ENCODE measurements at regions not wholly inside any gene's neighbourhood (a gene's known extent, or its start where the extent isn't known, plus 50 kb on each side); places are given as distances from the start of the nearest gene placed in this dataset.

DNA sequence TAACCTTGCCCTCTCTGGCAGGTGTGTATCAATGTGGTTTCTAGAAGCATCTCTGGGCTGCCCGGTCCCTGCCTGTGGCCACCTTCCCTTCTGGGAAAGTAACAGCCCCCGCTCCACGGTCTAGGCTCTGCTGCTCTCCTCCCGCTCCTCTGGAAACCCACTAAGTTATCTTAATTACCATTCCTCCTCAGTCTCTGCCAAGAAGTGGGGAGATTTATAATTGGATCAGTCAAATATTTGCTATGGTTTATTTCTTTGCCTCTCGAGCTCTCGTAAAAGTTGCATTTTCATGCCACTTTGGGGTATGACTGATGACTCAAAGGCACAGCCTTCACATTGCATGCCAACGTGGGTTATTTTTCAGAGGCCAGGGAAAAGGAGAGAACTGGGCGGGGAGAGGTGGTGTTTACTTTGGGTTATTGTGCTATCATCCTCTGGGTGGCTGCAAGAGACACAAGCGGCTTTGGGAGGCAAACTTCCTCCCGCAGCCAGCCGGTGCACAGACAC lies 205.3 kb upstream of the WWC1 start:
- H3K36me3 ChIP-seq (ENCODE audit: control insufficient read depth in 4 of 4, insufficient read depth in 3 of 4, low read depth in 1 of 4, low read length in 3 of 4), result no peaks in the 10 kb centered on the region
- H3K4me1 ChIP-seq (ENCODE audit: control insufficient read depth in 4 of 4, insufficient read depth in 4 of 4, low read length in 3 of 4), result no peaks in the 10 kb centered on the region
- no peak overlapping the region for H3K27ac ChIP-seq (ENCODE audit: low read depth in 1 of 2, low read length in 2 of 2)
- H3K4me3 ChIP-seq (ENCODE audit: low read depth in 1 of 3, low read length in 3 of 3), result no peak overlapping the region
- TF ChIP-seq GABPA (IDR thresholded peaks at IDR 0.05 in 1 of 2, conservative IDR thresholded peaks at IDR 0.05 in 1 of 2) (no peak), SP1 (IDR thresholded peaks at IDR 0.05) (no peak), RAD21 (IDR thresholded peaks at IDR 0.05) (peak in 1 of 2 donors; percentile 49), NR2F2 (IDR thresholded peaks at IDR 0.05) (no peak), TAF1 (conservative IDR thresholded peaks at IDR 0.05) (no peak), EGR1 (IDR thresholded peaks at IDR 0.05; ENCODE audit: low read depth in 2 of 2) (no peak), FOXA1 (IDR thresholded peaks at IDR 0.05) (peak; percentile 24), JUND (IDR thresholded peaks at IDR 0.05) (no peak), RXRA (IDR thresholded peaks at IDR 0.05) (no peak), YY1 (IDR thresholded peaks at IDR 0.05) (no peak), HNF4G (IDR thresholded peaks at IDR 0.05) (no peak), HNF4A (conservative IDR thresholded peaks at IDR 0.05) (no peak), FOXA2 (IDR thresholded peaks at IDR 0.05) (peak; percentile 51)
- TF ChIP-seq, protein P1, sequence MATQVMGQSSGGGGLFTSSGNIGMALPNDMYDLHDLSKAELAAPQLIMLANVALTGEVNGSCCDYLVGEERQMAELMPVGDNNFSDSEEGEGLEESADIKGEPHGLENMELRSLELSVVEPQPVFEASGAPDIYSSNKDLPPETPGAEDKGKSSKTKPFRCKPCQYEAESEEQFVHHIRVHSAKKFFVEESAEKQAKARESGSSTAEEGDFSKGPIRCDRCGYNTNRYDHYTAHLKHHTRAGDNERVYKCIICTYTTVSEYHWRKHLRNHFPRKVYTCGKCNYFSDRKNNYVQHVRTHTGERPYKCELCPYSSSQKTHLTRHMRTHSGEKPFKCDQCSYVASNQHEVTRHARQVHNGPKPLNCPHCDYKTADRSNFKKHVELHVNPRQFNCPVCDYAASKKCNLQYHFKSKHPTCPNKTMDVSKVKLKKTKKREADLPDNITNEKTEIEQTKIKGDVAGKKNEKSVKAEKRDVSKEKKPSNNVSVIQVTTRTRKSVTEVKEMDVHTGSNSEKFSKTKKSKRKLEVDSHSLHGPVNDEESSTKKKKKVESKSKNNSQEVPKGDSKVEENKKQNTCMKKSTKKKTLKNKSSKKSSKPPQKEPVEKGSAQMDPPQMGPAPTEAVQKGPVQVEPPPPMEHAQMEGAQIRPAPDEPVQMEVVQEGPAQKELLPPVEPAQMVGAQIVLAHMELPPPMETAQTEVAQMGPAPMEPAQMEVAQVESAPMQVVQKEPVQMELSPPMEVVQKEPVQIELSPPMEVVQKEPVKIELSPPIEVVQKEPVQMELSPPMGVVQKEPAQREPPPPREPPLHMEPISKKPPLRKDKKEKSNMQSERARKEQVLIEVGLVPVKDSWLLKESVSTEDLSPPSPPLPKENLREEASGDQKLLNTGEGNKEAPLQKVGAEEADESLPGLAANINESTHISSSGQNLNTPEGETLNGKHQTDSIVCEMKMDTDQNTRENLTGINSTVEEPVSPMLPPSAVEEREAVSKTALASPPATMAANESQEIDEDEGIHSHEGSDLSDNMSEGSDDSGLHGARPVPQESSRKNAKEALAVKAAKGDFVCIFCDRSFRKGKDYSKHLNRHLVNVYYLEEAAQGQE (IDR thresholded peaks at IDR 0.05), result no peak
- TF ChIP-seq, protein P2, sequence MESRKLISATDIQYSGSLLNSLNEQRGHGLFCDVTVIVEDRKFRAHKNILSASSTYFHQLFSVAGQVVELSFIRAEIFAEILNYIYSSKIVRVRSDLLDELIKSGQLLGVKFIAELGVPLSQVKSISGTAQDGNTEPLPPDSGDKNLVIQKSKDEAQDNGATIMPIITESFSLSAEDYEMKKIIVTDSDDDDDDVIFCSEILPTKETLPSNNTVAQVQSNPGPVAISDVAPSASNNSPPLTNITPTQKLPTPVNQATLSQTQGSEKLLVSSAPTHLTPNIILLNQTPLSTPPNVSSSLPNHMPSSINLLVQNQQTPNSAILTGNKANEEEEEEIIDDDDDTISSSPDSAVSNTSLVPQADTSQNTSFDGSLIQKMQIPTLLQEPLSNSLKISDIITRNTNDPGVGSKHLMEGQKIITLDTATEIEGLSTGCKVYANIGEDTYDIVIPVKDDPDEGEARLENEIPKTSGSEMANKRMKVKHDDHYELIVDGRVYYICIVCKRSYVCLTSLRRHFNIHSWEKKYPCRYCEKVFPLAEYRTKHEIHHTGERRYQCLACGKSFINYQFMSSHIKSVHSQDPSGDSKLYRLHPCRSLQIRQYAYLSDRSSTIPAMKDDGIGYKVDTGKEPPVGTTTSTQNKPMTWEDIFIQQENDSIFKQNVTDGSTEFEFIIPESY (IDR thresholded peaks at IDR 0.05), result no peak
- TF ChIP-seq, protein P3, sequence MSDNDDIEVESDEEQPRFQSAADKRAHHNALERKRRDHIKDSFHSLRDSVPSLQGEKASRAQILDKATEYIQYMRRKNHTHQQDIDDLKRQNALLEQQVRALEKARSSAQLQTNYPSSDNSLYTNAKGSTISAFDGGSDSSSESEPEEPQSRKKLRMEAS (IDR thresholded peaks at IDR 0.05), result no peak
- TF ChIP-seq, protein P4, sequence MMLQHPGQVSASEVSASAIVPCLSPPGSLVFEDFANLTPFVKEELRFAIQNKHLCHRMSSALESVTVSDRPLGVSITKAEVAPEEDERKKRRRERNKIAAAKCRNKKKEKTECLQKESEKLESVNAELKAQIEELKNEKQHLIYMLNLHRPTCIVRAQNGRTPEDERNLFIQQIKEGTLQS (IDR thresholded peaks at IDR 0.05), result no peak
- TF ChIP-seq, protein P5, sequence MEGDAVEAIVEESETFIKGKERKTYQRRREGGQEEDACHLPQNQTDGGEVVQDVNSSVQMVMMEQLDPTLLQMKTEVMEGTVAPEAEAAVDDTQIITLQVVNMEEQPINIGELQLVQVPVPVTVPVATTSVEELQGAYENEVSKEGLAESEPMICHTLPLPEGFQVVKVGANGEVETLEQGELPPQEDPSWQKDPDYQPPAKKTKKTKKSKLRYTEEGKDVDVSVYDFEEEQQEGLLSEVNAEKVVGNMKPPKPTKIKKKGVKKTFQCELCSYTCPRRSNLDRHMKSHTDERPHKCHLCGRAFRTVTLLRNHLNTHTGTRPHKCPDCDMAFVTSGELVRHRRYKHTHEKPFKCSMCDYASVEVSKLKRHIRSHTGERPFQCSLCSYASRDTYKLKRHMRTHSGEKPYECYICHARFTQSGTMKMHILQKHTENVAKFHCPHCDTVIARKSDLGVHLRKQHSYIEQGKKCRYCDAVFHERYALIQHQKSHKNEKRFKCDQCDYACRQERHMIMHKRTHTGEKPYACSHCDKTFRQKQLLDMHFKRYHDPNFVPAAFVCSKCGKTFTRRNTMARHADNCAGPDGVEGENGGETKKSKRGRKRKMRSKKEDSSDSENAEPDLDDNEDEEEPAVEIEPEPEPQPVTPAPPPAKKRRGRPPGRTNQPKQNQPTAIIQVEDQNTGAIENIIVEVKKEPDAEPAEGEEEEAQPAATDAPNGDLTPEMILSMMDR (IDR thresholded peaks at IDR 0.05; ENCODE audit: low read depth, low read length, missing input control), result no peak
- H3K9ac ChIP-seq (ENCODE audit: low read depth in 1 of 2, low read length in 2 of 2), result no peak overlapping the region
- no peak for DNase-seq (ENCODE audit: low spot score)
- H3K9me3 ChIP-seq (ENCODE audit: control insufficient read depth in 4 of 4, low read length in 3 of 4), result no peaks in the 10 kb centered on the region
- 32% methylated on average over 11 of the region's 11 CpGs for WGBS
- no peaks in the 10 kb centered on the region for H3K27me3 ChIP-seq (ENCODE audit: control insufficient read depth in 4 of 4, insufficient read depth in 4 of 4, low read length in 3 of 4)

All from liver (tissue), 8 donors.